Caki2 (cell line): ENCODE measurements at regions not wholly inside any gene's neighbourhood (a gene's known extent, or its start where the extent isn't known, plus 50 kb on each side); places are given as distances from the start of the nearest gene placed in this dataset.
"Not testable (repeated sequence)": the region's sequence is repeated elsewhere in the genome, so short reads cannot be mapped to it uniquely, and the experiment has no call there.

Experiments used
- DNase-seq: peaks from one replicate; pipeline ENCODE4 v3.0.0-alpha.2; 2015; ENCODE audit warnings: low read depth
- in situ Hi-C: cut with HindIII; loops from 2 replicates; pipeline ENCODE4 v1.10.0; 2016; ENCODE audit warnings: low sequenced_read_pairs, low pct_unique_long_range_greater_than_20kb, mixed read lengths

DNA sequence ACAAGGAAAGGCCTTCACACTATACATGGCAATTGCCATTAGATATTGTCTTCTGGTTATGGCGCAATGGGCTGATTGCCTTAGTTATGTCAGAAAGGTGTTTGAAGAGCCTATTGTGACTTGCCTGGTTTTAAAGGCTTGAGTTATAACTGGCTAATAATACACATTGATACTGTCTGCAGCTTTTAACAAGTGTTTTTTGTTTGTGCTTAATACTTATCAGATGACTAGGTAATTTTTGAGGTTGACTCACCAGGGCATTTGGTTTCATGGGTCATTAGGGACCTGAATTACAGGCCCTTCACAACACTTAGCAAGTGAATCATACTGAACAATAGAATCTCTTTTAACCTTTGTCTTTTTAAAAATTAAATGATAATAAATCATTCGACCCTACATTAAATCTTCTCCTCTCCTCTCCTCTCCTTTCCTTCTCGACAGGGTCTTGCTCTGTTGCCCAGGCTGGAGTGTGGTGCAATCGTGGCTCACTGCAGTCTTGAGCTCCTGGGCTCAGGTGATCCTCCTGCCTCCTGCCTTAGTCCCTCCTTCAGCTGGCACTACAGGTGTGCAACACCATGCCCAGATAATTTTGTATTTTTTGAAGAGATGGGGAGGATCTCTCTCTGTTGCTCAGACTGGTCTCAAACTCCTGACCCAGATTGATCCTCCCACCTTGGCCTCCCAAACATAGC is 196.3 kb downstream of the JCAD start:
- DNase-seq: peak; percentile 99
- in situ Hi-C loops: no loop called here

DNA sequence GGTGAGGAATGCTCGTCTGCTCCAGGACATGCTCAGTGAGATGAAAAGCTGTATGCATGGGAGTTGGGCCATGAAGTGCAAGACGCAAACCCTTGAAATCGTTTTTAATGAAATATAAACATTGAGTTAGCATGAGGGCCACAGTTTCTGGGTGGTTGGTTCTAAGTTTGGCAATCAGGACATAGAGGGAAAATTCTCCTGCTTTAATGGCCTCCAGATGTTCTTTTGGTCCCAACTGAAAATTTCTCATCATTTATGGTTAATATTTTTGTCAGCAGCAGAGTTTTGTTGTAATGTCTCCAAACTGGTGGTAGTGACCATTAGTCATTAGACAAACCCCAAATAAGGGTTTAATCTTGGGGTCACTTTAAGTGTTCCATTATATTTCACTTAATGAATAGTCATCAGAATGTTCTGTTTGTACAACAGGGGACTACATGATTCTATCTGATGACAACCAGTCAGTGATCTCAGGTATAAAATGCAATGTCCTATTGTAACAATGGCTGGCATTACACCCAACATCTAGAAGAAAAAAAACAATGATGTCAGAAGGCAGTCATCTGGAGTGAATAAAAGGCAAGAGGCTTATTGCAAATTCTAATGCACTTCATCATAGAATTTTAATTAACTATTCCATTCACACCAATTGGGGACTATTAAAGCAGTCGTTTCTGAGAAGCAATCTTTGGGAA is 197.4 kb downstream of the JCAD start:
- in situ Hi-C loops: no loop called here
- peak; percentile 97 for DNase-seq

DNA sequence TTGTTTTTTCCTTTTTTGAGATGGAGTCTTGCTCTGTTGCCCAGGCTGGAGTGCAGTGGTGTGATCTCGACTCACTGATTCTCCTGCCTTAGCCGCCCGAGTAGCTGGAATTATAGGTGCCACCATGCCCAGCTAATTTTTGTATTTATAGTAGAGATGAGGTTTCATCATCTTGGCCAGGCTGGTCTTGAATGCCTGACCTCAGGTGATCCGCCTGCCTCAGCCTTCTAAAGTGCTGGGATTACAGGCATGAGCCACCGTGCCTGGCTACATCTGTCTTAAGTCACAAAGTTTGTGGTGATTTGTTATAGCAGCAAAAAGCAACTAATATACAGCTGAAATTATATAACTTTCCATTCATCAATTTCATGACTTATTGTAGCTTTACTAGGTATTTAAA is 198.2 kb downstream of the JCAD start:
- DNase-seq: peak; percentile 46
- in situ Hi-C loops: not testable (repeated sequence)

DNA sequence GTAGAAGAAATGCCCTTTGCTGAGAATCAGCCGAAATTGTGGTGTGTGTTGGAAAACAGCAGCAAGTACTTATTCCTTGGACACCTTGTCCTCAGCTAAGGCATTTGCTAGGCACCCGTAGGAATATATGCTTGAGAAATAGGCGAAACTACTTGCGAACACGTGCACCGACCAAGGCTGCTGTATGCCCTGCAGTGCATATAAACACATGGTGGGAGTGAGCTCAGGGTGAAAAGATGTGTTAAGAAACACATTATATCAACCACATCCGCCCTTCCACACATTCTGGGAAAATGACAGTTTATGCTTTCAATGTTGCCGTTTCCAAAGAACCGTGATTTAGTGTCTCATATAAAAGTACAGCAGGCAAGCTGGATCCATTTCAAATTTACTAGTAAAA is 199.2 kb downstream of the JCAD start:
- in situ Hi-C loops: no loop called here
- DNase-seq: no peak

DNA sequence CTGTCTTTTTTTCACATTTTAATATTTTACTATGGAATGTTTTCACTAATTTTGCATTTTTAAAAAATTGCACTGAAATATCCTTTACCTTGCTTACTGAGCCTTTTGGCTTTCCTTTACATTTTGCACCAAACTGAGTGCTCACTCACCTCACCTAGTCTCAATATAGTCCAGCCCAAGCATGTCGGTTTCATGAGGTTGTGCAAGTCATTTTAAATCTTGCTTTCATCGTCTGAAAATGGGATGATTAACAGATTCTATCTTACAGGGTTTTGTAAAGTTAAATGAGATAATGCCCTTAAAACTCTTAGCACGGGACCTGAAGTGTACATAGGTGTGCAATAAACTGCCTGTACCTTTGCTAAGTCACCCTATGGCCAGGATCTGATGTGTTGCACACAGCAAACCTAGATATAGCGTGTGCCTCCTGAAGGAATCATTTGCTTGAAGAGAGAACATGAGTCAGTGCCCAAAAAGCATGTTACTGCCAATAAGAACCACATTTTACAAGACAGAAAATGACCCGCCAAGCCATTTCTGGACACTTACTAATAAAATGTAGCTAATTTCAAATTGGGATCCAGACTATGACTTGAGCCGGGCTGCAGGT is 199.8 kb downstream of the JCAD start:
- no peak for DNase-seq
- in situ Hi-C loops: no loop called here

DNA sequence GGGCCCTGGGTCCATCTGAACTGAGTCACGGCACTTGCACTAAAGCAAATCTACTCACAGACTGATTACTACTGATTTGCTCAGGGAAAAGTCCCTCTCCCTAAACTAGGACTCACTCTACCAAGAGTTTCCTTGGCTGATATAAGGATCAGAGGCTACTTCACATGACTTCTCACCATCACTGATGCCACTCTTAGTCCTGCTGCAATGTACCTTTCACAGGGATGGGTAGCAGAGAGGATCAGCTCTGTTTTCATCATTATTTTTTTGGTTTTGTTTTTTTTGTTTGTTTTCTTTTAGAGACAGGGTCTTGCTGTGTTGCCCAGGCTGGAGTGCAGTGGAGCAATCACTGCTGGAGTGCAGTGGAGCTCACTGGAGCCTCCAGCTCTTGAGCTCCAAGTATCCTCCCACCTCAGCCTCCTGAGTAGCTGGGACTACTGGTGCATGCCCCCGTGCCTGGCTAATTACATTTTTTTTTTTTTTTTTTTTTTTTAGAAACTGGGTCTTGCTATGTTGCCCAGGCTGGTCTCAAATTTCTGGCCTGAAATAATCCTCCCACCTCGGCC is 200.6 kb downstream of the JCAD start:
- in situ Hi-C loops: no loop called here
- no peak for DNase-seq

DNA sequence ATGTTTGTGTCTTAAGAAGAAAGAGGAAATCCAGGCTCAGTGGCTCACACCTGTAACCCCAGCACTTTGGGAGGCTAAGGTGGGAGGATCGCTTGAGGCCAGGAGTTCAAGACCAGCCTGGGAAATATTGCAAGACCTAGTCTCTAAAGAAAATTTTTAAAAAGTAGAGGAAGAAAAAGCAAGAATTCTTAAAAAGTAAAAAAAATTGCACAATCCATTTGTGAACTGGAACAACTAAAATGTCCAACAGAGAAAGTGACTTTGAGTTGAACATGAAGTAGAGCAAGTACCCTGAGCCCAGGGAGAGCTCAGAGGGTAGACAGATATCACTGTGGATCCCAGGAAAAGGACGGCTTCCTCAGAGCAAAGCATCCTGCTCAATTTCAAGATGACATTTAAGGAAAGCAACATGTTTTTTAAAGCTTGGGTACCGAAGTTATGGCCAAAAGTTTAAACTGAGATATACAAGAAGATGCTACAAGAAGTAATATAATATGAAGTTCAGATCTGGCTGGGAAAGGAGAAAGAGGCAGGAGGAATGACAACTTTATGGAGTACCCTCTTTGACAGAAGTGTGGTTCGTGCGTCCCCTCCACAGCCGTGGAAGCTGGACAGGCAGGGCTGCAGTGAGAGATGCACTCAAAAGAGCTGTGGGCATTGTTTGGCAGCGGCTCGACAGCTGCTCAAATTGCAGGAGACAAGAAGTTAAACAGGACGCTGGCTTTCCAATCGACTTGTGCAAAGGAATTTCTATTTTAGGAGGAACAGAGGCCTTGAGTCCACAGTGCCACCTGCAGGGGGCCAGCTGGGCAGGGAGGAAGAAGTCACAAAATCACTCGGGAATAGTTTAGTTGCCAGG is 201.3 kb downstream of the JCAD start:
- peak; percentile 93 for DNase-seq
- in situ Hi-C loops: no loop called here

DNA sequence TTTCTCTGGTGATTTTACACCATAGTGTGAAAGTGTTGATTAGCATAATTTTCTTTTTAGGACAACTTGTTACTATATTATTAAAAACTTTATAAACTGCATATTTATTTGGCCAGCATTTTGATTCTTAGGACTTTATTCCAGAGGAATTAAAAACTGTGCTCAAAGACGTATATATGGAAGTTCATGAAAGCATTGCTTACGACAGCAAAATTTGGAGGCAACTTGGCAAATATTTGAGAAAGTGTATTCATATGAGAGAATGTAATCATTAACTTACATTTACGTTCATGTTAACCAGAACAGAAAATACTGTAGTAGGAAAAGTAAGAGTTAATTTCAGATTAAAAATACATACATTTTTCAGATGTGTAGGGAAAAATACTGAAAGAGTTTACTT is 203.1 kb downstream of the JCAD start:
- no peak for DNase-seq
- in situ Hi-C loops: no loop called here

DNA sequence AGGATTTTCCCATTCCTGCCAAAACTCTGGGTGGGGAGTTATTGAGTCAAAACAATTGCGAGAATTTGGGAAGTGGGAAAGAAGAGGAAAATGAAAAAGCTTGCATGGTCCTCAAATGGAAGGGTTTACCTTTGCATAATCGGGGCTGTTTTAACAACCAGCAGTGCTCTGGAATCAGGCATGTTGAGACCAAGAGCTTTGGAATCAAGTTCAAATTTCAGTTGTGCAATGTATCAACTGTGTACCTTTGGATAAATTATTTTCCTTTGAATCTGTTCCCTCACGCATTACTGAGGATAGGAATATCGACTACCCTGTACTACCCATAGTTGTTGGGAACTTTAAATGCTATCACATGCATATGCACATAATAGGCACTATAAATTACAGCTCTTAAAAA is 205.5 kb downstream of the JCAD start:
- in situ Hi-C loops: no loop called here

DNA sequence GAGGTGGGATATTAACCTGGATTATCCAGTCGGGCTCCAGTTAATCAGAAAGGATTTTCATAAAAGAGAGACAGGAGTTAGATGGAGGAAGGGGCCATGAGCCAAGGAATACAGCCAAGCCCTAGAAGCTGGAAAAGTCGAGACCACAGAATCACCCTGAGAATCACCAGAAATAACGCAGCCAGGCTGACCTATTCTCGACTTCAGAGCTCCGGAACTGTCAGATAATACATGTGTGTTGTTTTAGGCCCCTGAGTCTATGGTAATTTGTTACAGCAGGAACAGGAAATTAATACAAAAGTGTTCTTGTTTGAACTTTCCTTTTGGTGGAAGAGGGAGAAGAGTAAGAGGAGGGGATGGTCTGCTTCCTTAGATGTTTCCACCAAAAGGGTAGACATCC is 208.1 kb downstream of the JCAD start:
- in situ Hi-C loops: no loop called here
- DNase-seq: no peak

More for the DNA sequence above, 205.5 kb downstream of the JCAD start:
- no peak for DNase-seq

DNA sequence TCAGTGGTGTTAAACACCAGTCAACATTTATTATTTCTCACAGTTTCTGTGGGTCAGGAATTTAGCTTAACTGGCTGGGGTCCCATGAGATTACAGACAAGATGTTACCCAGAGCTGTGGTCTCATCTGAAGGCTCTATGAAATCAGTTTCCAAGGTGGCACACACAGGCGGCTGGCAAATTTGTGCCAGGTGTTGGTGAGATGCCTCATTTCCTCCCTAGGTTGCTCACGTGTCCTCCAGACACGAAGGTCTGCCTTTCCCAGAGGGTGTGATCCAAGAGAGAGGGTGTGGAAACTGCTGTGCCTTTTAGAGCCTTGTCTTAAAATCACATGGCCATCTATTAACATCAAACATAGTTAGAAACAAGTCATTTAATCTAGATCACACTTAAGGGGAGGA is 209.0 kb downstream of the JCAD start:
- in situ Hi-C loops: no loop called here
- no peak for DNase-seq

DNA sequence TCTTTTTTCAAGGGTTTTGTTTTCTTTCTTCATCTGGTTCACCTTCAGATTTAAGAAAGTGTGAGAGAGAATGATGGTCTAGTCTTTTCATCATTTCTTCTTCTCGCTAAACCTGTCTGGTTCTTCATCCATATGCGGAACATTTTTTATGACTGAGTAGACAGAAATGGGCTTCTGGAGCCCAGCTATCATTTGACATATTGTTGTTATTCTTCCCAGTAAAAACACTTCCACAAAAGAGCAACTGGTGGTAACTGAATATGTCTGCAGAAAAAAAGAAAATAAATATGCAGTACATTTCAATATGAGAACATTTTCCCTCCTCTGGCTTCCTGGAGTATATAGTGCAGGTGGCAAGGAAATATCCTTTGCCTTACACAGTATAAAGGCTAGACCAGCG is 209.5 kb downstream of the JCAD start:
- in situ Hi-C loops: no loop called here
- no peak for DNase-seq

DNA sequence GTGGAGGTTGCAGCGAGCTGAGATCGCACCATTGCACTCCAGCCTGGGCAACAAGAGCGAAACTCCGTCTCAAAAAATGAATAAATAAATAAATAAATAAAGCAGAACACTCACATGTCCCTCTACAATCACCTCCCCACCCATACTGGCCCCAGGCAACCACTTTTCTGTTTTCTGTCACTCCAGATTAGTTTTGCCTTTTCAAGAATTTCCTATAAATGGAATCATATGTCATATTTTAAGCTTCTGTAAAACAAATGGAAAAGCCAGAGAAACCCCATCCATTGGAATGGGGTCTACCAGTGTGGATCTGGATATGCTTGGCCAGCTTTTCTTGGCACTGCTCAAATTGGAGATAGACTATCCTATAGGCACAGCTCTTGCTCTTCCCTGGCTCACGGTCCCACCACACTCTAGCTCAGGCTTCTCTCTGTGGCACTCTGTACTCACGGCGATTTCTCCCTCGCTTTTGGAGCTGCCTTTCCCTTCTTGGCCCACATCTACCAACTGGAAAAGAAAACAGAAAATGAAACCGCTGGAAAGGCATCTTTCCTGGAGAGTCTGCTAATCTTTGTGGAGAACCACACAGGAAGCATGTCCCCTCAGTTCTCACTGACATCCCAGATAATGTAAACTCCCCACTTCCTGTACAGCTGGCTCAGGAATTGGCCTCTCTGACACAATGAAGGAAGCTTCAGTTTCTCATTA is 210.1 kb downstream of the JCAD start:
- DNase-seq: no peak
- in situ Hi-C loops: no loop called here

DNA sequence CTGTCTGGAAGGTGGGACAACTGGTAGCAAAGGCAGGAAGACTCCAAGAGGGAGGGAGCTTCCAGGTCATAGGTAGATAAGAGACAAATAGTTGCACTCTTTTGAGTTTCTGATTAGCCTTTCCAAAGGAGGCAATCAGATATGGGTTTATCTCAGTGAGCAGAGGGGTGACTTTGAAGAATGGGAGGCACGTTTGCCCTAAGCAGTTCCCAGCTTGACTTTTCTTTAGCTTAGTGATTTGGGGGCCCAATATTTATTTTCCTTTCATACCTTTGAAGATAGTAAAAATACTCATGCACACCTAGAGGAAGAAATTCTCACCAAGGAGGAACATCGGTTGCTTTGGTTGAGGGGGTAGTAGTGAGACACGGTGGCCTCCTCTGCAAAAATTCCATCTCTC is 212.1 kb upstream of the SVIL start:
- no peak for DNase-seq
- in situ Hi-C loops: no loop called here

DNA sequence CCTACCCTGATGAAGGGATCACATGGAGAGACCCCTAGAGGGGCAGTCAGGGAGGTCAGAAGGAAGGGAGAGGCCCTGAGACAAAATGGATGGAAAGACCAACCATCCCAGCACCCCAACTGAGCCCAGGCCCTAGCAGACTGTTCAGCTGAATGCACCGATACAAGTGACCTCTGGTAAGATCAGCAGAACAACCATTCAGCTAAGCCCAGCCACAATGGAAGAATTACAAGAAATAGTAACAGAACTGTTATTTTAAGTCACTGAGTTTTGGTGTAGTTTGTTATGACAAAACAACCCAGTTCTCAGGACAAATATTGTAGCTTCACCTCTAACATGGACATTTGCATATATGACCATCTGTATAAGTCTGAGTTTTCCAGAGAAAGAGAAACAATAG is 210.4 kb upstream of the SVIL start:
- no peak for DNase-seq
- in situ Hi-C loops: no loop called here

DNA sequence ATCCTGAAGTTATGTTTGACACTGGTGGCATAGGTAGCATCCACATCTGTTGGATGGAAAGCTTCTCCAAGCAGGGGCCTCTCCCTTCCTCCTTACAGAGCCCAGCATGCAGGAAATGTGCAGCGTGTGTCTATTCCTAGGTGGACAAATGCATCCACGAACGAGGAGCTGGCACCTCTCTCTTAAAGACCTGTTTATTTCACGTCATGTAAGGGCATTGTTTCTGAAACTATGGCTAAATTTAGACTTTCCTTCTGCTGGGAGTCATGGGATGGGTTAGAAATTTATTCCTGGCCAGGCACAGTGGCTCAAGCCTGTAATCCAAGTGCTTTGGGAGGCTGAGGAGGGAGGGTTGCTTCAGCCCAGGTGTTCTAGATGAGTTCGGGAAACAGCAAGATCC is 208.4 kb upstream of the SVIL start:
- DNase-seq: no peak
- in situ Hi-C loops: loop anchor here (5.0 kb wide), 1 partner anchor 41 kb away; no protein-coding TSS in a partner anchor

DNA sequence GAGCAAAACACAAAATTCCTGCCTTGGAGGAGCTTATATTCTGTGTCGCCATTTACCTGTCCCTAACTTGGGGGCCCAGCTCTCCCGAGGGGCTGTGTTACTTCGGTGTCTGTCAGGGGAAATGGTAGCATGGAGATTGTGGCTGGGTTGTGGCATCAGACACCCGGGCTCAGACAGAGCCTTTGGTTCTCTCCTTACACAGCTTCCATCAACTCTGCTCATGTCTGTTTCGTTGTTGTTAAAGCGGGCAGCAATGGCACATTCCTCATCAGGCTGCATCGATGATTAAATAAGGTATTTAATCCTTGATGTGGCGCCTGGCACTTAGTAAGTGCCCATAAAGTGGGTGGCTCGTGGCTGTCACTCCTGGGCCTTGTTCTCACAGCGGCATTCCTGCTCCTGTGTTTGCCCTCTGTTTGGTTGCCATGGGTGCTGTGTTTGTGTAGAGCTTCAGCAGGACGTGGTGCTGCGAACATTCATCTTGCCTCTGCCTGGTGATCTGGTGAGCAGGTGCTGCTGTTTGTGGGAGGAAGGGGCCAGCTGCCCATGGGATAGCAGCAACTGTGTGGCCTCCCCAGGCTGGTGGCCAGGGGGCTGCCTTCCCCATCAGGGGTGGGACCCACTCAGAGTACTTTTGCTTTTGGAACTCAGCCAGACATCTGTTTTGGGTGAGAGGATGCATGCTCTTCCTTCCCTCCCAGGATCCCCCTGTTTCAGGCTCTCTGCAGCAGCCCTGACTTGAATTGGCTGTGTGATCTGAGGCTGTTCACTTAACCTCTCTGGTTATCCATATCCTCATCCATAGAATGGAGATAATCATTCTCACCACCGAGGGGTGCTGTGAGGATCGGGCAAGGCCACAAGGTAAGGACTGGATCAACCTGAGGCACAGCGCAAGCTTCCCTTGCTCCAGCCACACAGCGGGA is 207.2 kb upstream of the SVIL start:
- in situ Hi-C loops: loop anchor here (5.0 kb wide), 1 partner anchor 40 kb away; no protein-coding TSS in a partner anchor
- peak; percentile 78 for DNase-seq
